NT2/D1 (cell line): ENCODE measurements at regions not wholly inside any gene's neighbourhood (a gene's known extent, or its start where the extent isn't known, plus 50 kb on each side); places are given as distances from the start of the nearest gene placed in this dataset.
"Not testable (repeated sequence)": the region's sequence is repeated elsewhere in the genome, so short reads cannot be mapped to it uniquely, and the experiment has no call there.

Experiments used
- DNase-seq: peaks from one replicate; pipeline ENCODE4 v3.0.0-alpha.2; 2011; ENCODE audit warnings: low read depth, low spot score
- H3K27me3 ChIP-seq: 2 replicates; pipeline ENCODE4 v1.6.0; 2011; ENCODE audit warnings: mild to moderate bottlenecking; ENCODE audit not compliant: insufficient read length, insufficient read depth
- H3K36me3 ChIP-seq: 2 replicates; pipeline ENCODE4 v1.6.1; 2011; ENCODE audit warnings: mild to moderate bottlenecking, low read length, mixed read lengths; ENCODE audit not compliant: insufficient read depth, insufficient read length
- H3K4me1 ChIP-seq: 2 replicates; pipeline ENCODE4 v1.5.1; 2011; ENCODE audit not compliant: insufficient read depth, insufficient read length
- H3K4me3 ChIP-seq: 2 replicates; pipeline ENCODE4 v1.5.1; 2011; ENCODE audit warnings: low read depth; ENCODE audit not compliant: insufficient read length
- H3K9ac ChIP-seq: 2 replicates; pipeline ENCODE4 v1.6.0; 2011; ENCODE audit warnings: low read depth; ENCODE audit not compliant: insufficient read length
- H3K9me3 ChIP-seq: 2 replicates; pipeline ENCODE4 v1.5.1; 2011; ENCODE audit warnings: mild to moderate bottlenecking, low read length; ENCODE audit not compliant: insufficient read depth
- SUZ12 ChIP-seq: IDR thresholded peaks from 2 replicates; pipeline ENCODE4 v1.6.1; 2011; ENCODE audit not compliant: insufficient read length, insufficient read depth; ENCODE audit errors: extremely low read depth
- YY1 ChIP-seq: IDR thresholded peaks from 2 replicates; pipeline ENCODE4 v1.6.1; 2011; ENCODE audit not compliant: insufficient read length, insufficient read depth
- ZNF274 ChIP-seq: IDR thresholded peaks from 2 replicates; pipeline ENCODE4 v1.6.1; 2011; ENCODE audit warnings: mild to moderate bottlenecking, low read depth, low read length

DNA sequence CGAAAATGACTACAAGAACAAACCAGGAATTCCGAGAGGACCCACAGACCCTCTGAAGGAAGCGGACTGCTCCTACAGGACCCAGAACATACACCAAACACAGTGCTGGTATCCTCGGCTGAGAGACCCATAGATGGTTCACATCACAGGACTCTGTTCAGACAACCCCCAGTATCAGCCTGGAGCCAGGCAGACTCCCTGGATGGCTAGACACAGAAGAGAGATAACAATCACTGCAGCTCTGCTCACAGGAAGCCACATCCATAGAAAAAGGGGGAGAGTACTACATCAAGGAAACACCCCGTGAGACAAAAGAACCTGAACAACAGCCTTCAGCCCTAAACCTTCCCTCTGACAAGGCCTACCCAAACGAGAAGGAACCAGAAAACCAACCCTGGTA, 434.0 kb upstream of the NR5A2 start:
- H3K9ac ChIP-seq = no peak overlapping the region
- TF ChIP-seq YY1 = no peak
- TF ChIP-seq ZNF274 = no peak
- no peak for TF ChIP-seq SUZ12
- DNase-seq = no peak

DNA sequence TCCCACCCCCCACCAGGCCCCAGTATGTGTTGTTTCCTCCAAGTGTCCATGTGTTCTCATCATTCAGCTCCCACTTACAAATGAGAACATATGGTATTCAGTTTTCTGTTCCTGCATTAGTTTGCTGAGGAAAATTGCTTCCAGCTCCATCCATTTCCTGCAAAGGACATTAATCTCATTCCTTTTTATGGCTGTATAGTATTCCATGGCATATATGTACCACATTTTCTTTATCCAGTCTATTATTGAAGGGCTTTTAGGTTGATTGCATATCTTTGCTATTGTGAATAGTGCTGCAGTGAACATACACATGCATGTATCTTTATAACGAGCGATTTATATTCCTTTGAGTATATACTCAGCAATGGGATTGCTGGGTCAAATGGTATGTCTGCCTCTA, 431.1 kb upstream of the NR5A2 start:
- not testable (repeated sequence) for DNase-seq, H3K27me3 ChIP-seq, H3K9ac ChIP-seq, H3K4me1 ChIP-seq, H3K36me3 ChIP-seq, H3K9me3 ChIP-seq, H3K4me3 ChIP-seq

More for the DNA sequence above, 434.0 kb upstream of the NR5A2 start:
- no peaks in the 10 kb centered on the region for H3K27me3 ChIP-seq
- no peak overlapping the region for H3K4me3 ChIP-seq
- H3K4me1 ChIP-seq = no peaks in the 10 kb centered on the region
- no peaks in the 10 kb centered on the region for H3K9me3 ChIP-seq
- H3K36me3 ChIP-seq = no peaks in the 10 kb centered on the region

GRCh38 chr1:199597152-199597551, 430.4 kb upstream of the NR5A2 start:
- no peak for TF ChIP-seq YY1
- no peak for TF ChIP-seq ZNF274
- TF ChIP-seq SUZ12 = no peak
- Histone ChIP-seq H3K9ac (no peak overlapping the region), H3K4me1 (no peaks in the 10 kb centered on the region), H3K4me3 (no peak overlapping the region), H3K36me3 (no peaks in the 10 kb centered on the region), H3K27me3 (no peaks in the 10 kb centered on the region), H3K9me3 (no peaks in the 10 kb centered on the region)
- no peak for DNase-seq

DNA sequence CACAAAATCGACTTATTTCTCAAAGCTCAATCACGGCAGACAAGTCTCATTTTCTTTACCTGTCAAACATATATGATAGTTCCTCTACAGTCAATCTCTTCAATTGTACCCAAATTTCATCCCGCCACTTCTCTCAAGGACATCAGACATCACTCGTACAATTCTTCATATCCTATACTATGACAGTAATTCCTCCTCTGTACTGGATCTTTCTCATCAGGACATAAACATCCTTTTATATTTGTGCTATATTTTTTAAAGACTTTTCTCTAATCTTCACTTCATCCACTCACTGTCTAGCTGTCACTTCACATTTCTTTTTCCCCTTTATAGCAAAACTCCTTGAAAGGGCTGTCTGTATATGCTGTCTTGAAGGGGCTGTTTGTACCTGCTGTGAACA, 419.1 kb upstream of the NR5A2 start:
- DNase-seq = no peak
- H3K4me1 ChIP-seq = no peaks in the 10 kb centered on the region
- no peak overlapping the region for H3K9ac ChIP-seq
- no peak overlapping the region for H3K4me3 ChIP-seq
- no peaks in the 10 kb centered on the region for H3K36me3 ChIP-seq
- TF ChIP-seq ZNF274 (no peak), SUZ12 (no peak), YY1 (no peak)
- no peaks in the 10 kb centered on the region for H3K9me3 ChIP-seq
- no peaks in the 10 kb centered on the region for H3K27me3 ChIP-seq

DNA sequence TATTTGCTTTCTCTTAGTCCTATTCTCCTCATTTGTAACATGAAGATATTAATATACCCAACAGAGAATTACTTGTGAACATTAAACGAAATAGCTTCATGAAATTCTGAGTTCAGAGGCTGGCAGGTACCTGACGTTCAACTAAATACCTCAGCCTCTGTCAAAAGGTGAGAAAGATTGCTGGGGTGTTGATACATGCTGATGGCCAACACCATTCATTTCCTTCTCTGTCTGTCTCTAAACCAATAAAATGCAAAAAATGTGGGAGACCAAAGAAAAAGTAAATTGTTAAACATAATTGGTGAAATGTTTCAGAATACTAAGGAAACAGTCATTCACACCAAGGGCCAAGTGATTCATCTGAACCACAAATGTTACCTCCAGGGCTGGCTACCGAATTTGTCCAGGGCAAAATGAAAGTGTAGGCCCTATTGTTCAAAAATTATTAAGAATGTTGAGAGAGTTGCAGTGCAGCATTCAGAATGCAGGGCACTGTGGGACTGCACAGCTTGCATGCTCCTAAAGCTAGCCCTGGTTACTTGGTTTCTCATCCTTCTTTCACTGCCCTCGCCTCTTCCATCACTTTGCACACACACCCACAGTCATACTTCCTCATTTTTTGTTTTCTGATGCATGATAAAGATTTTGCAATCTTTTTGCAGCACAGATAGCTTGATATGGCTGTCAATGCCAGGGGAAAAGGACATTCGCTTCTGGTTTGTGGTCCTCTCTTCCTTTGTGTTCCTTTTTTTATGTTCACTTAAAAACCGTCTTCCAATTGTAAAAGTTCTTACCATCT, 414.3 kb upstream of the NR5A2 start:
- no peak for DNase-seq
- Histone ChIP-seq H3K4me3 (no peak overlapping the region), H3K9me3 (no peaks in the 10 kb centered on the region), H3K36me3 (no peaks in the 10 kb centered on the region), H3K27me3 (no peaks in the 10 kb centered on the region), H3K4me1 (no peaks in the 10 kb centered on the region), H3K9ac (no peak overlapping the region)
- no peak for TF ChIP-seq YY1
- no peak for TF ChIP-seq ZNF274
- no peak for TF ChIP-seq SUZ12

DNA sequence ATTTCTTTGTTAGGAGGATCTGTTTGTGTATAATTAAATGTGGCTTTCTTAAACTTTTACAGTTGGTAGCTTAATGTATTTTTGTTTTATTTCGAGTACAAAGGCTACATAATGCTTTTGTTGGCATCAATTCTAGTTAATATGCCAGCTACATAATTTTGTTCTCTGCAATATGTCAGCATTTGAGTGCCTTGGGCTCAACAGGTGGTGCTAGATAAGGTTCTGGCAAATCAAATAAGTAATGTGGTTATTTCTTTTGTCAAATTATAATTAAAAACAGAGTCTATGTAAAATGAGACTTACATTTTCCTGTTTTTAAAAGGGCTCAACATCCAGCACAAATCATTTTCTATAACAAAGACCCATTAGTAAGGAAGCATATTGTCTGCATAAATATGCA, 410.6 kb upstream of the NR5A2 start:
- H3K36me3 ChIP-seq = no peaks in the 10 kb centered on the region
- H3K9ac ChIP-seq = no peak overlapping the region
- no peaks in the 10 kb centered on the region for H3K27me3 ChIP-seq
- TF ChIP-seq YY1 (no peak), SUZ12 (no peak), ZNF274 (no peak)
- no peaks in the 10 kb centered on the region for H3K4me1 ChIP-seq
- no peak overlapping the region for H3K4me3 ChIP-seq
- no peak for DNase-seq
- no peaks in the 10 kb centered on the region for H3K9me3 ChIP-seq

- no peaks in the 10 kb centered on the region for H3K4me1 ChIP-seq
- no peaks in the 10 kb centered on the region for H3K36me3 ChIP-seq
- TF ChIP-seq ZNF274 (no peak), YY1 (no peak), SUZ12 (no peak)
- H3K27me3 ChIP-seq = no peaks in the 10 kb centered on the region
- H3K9ac ChIP-seq = no peak overlapping the region
- DNase-seq = no peak
- H3K9me3 ChIP-seq = no peaks in the 10 kb centered on the region
- H3K4me3 ChIP-seq = no peak overlapping the region
These were observed 408.3 kb upstream of the NR5A2 start for GRCh38 chr1:199619223-199619622.

DNA sequence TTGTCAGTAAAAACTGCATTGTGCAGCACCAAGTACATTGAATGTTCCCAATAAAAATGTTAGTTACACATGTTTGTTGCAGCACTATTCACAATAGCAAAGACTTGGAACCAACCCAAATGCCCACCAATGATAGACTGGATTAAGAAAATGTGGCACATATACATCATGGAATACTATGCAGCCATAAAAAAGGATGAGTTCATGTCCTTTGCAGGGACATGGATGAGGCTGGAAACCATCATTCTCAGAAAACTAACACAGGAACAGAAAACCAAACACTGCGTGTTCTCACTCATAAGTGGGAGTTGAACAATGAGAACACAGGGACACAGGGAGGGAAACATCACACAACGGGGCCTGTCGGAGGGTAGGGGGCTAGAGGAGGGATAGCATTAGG, 401.3 kb upstream of the NR5A2 start:
- H3K4me3 ChIP-seq, H3K9ac ChIP-seq, H3K36me3 ChIP-seq, H3K27me3 ChIP-seq, DNase-seq, H3K4me1 ChIP-seq, H3K9me3 ChIP-seq: not testable (repeated sequence)
